Smooth muscle cell (in vitro differentiated cells): ENCODE measurements at regions not wholly inside any gene's neighbourhood (a gene's known extent, or its start where the extent isn't known, plus 50 kb on each side); places are given as distances from the start of the nearest gene placed in this dataset.
A peak's percentile ranks its signal among the peaks of the same experiment; 100 is the strongest.

ENCODE experiments used
- DNase-seq: peaks from one replicate; lab custom pipeline; 2025; ENCODE audit not compliant: unreplicated experiment; lab: John Stamatoyannopoulos, UW
- H2AFZ ChIP-seq: fragments of 200-600 bp; sonication (generic); 2 replicates; pipeline ENCODE4 v1.6.0; 2016; ENCODE audit warnings: antibody characterized with exemption, low read depth, mild to moderate bottlenecking
- H3F3A ChIP-seq: fragments of 200-600 bp; sonication (generic); 2 replicates; pipeline ENCODE4 v1.6.0; 2017; ENCODE audit warnings: antibody characterized with exemption, low read depth
- H3K27ac ChIP-seq: fragments of 200-600 bp; sonication (generic); 2 replicates; pipeline ENCODE4 v1.5.1; 2016; ENCODE audit warnings: low read depth, mild to moderate bottlenecking
- H3K27me3 ChIP-seq: fragments of 200-600 bp; sonication (generic); 2 replicates; pipeline ENCODE4 v1.6.1; 2016; ENCODE audit warnings: low read depth, mild to moderate bottlenecking
- H3K36me3 ChIP-seq: fragments of 200-600 bp; sonication (generic); 2 replicates; pipeline ENCODE4 v1.5.1; 2016; ENCODE audit warnings: low read depth
- H3K4me1 ChIP-seq: fragments of 200-600 bp; sonication (generic); 2 replicates; pipeline ENCODE4 v1.5.1; 2016; ENCODE audit warnings: low read depth
- H3K4me2 ChIP-seq: fragments of 200-600 bp; sonication (generic); 2 replicates; pipeline ENCODE4 v1.6.0; 2016; ENCODE audit warnings: mild to moderate bottlenecking
- H3K4me3 ChIP-seq: fragments of 200-600 bp; sonication (generic); 2 replicates; pipeline ENCODE4 v1.5.1; 2016; ENCODE audit warnings: mild to moderate bottlenecking
- H3K79me2 ChIP-seq: fragments of 200-600 bp; sonication (generic); 2 replicates; pipeline ENCODE4 v1.6.0; 2016; ENCODE audit warnings: low read depth, mild to moderate bottlenecking
- H3K9ac ChIP-seq: fragments of 200-600 bp; sonication (generic); 2 replicates; pipeline ENCODE4 v1.6.0; 2016; ENCODE audit warnings: low read depth
- H3K9me3 ChIP-seq: fragments of 200-600 bp; sonication (generic); replicated peaks from 2 replicates; pipeline ENCODE4 v1.5.1; 2016; ENCODE audit warnings: low read depth
- H4K20me1 ChIP-seq: fragments of 200-600 bp; sonication (generic); 2 replicates; pipeline ENCODE4 v1.6.0; 2016; ENCODE audit warnings: low read depth
- WGBS: methylation state at CpG from one replicate; pipeline ENCODE4 v1.1.7; 2016; ENCODE audit warnings: low lambda C conversion rate; 5-methylcytosine and 5-hydroxymethylcytosine counted together
- TF ChIP-seq, protein P1 (sequence below): fragments of 200-600 bp; sonication (generic); IDR thresholded peaks from 2 replicates; pipeline ENCODE4 v1.5.1; 2017; ENCODE audit warnings: borderline replicate concordance, mild to moderate bottlenecking, antibody characterized with exemption; ENCODE audit not compliant: insufficient read depth, poor library complexity, severe bottlenecking

DNA sequence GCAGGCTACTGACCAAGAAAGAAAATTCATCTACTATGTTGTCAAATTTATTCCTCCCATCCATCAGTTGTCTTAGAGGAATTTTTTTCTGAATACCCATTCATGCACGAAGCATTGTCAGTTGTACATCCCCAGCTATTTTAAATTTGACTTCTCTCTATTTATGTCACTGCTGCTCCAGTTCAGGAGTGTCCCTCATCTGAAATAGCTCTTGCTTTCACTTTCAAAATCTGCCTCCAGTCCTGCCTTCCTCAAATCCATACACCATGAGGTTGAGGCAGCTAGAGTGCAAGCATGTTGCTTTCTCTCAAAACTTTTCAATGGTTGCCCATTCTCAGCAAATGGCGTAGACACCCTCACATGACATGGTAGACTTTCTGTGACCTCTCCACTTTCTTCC is 335.4 kb upstream of the CDH2 start:
- no peak overlapping the region for H2AFZ ChIP-seq
- no peak overlapping the region for H3K9ac ChIP-seq

DNA sequence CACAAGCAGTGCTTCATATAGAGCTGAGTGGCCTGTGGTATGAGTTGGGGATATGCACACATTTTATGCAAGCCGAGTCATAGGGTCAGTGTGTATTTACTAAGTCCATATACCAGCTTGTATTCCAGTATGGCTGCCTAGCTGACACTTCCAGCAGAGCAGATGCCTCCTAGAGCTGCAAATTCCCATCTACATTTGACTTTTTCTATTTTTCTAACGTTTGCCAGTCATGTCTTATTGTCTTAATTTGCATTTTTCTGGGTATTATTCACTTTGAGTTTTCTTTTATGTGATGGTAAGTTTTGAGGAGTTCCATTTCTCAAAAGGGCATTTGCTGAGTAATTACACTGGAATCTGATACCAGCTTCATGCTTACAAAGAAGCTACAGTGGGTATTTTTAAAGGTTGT is 334.5 kb upstream of the CDH2 start:
- H3K36me3 ChIP-seq = no peaks in the 10 kb centered on the region
- no peak overlapping the region for H3K27ac ChIP-seq
- H3K9ac ChIP-seq = no peak overlapping the region
- no peak for DNase-seq
- H3K9me3 ChIP-seq = no peaks in the 10 kb centered on the region
- no peaks in the 10 kb centered on the region for H4K20me1 ChIP-seq
- H3K4me3 ChIP-seq = no peak overlapping the region
- WGBS = 39% methylated on average over 2 of the region's 2 CpGs
- H2AFZ ChIP-seq = peak overlapping the region; percentile 54
- H3F3A ChIP-seq = no peaks in the 10 kb centered on the region
- TF ChIP-seq, protein P1, sequence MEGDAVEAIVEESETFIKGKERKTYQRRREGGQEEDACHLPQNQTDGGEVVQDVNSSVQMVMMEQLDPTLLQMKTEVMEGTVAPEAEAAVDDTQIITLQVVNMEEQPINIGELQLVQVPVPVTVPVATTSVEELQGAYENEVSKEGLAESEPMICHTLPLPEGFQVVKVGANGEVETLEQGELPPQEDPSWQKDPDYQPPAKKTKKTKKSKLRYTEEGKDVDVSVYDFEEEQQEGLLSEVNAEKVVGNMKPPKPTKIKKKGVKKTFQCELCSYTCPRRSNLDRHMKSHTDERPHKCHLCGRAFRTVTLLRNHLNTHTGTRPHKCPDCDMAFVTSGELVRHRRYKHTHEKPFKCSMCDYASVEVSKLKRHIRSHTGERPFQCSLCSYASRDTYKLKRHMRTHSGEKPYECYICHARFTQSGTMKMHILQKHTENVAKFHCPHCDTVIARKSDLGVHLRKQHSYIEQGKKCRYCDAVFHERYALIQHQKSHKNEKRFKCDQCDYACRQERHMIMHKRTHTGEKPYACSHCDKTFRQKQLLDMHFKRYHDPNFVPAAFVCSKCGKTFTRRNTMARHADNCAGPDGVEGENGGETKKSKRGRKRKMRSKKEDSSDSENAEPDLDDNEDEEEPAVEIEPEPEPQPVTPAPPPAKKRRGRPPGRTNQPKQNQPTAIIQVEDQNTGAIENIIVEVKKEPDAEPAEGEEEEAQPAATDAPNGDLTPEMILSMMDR = no peak
- no peaks in the 10 kb centered on the region for H3K4me1 ChIP-seq
- peak overlapping the region; percentile 53 for H3K4me2 ChIP-seq
- no peaks in the 10 kb centered on the region for H3K79me2 ChIP-seq
- no peaks in the 10 kb centered on the region for H3K27me3 ChIP-seq

More for the DNA sequence above, 335.4 kb upstream of the CDH2 start:
- DNase-seq = no peak
- Histone ChIP-seq H3K4me2 (no peak overlapping the region), H3K9me3 (no peaks in the 10 kb centered on the region), H3K4me3 (no peak overlapping the region), H3K4me1 (no peaks in the 10 kb centered on the region), H3K27ac (no peak overlapping the region), H3K79me2 (no peaks in the 10 kb centered on the region), H3K36me3 (no peaks in the 10 kb centered on the region), H3F3A (no peaks in the 10 kb centered on the region), H3K27me3 (no peaks in the 10 kb centered on the region), H4K20me1 (no peaks in the 10 kb centered on the region)
- TF ChIP-seq, protein P1 = no peak
- 98% methylated on average over 2 of the region's 2 CpGs for WGBS

DNA sequence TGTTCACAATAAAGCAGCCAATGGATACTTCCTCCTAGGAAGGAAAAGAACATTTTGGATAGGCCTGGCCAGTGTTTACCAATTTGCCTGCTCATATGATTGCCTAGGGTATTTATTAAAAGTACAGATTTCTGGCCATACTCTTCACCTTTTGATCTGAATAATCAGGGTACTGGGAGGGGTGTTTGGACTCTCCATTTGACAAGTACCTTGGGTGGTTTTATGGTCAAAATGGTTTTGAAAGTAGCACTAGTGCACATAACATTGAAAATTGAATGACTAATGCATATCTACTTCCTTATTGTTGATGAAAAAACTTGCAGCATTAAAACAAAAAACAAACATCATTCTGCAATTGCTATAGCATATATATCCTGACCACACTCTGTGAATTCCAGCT is 333.3 kb upstream of the CDH2 start:
- TF ChIP-seq, protein P1 = no peak
- no peaks in the 10 kb centered on the region for H4K20me1 ChIP-seq

DNA sequence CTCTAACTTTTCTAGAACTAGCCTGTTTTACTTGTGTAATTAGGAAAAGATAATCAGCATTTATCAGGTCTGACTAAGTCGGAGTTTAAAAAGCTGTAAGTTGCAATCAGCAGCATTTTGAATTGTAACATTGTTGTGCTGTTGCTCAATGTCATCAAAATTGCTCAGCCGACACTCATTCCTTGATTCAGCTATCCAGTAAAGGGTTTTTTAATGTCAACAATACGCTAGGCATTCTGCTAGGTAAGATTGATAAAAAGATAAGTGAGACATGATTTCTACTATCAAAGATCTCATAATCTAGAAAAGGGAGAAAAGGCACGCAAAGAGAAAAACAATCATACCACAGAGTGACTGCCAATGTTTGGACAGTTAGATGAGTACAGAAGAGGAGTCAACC is 327.1 kb upstream of the CDH2 start:
- no peak overlapping the region for H3K4me3 ChIP-seq
- no peaks in the 10 kb centered on the region for H3K36me3 ChIP-seq
- no peaks in the 10 kb centered on the region for H4K20me1 ChIP-seq
- H2AFZ ChIP-seq = peak overlapping the region; percentile 24
- H3K9me3 ChIP-seq = no peaks in the 10 kb centered on the region
- H3K79me2 ChIP-seq = no peaks in the 10 kb centered on the region
- H3K9ac ChIP-seq = no peak overlapping the region
- TF ChIP-seq, protein P1 = no peak
- H3K4me1 ChIP-seq = no peaks in the 10 kb centered on the region
- no peaks in the 10 kb centered on the region for H3F3A ChIP-seq
- DNase-seq = no peak
- WGBS = 70% methylated on average over 4 of the region's 4 CpGs
- H3K4me2 ChIP-seq = no peak overlapping the region
- no peak overlapping the region for H3K27ac ChIP-seq
- no peaks in the 10 kb centered on the region for H3K27me3 ChIP-seq

More for the DNA sequence above, 333.3 kb upstream of the CDH2 start:
- Histone ChIP-seq H3K9me3 (no peaks in the 10 kb centered on the region), H3K79me2 (no peaks in the 10 kb centered on the region), H3K4me2 (no peak overlapping the region), H3K4me3 (no peak overlapping the region), H3K27ac (no peak overlapping the region), H3K4me1 (no peaks in the 10 kb centered on the region), H3F3A (no peaks in the 10 kb centered on the region), H3K27me3 (no peaks in the 10 kb centered on the region), H3K9ac (no peak overlapping the region), H3K36me3 (no peaks in the 10 kb centered on the region), H2AFZ (no peak overlapping the region)
- no peak for DNase-seq
